Caco-2 (cell line): ENCODE measurements at regions not wholly inside any gene's neighbourhood (a gene's known extent, or its start where the extent isn't known, plus 50 kb on each side); places are given as distances from the start of the nearest gene placed in this dataset.

Source experiments
- BruUV-seq: library from RNA; stranded (reverse); fragments of 400-500 nt; replicated peaks from 2 replicates; lab custom pipeline; 2021; lab: Mats Ljungman, UMichigan
- CTCF ChIA-PET: fragments of 300-600 bp; sonication (Branson Sonifier 250); formaldehyde crosslinking; loops from one replicate; lab custom pipeline; 2022; ENCODE audit warnings: antibody characterized with exemption; lab: Charles Lee
- POLR2A ChIA-PET: fragments of 300-600 bp; sonication (Branson Sonifier 250); formaldehyde crosslinking; loops from one replicate; lab custom pipeline; 2022; ENCODE audit warnings: antibody characterized with exemption; lab: Charles Lee
- DNase-seq, 2 experiments: peaks; one replicate each; pipeline versions ENCODE4 v3.0.0 to v3.0.0-alpha.2; 2020 to 2022
- H3K27me3 ChIP-seq: replicated peaks from 2 replicates; pipeline ENCODE4 v1.6.0; 2011; ENCODE audit warnings: low read length; ENCODE audit not compliant: control insufficient read depth, insufficient read depth
- H3K36me3 ChIP-seq: 2 replicates; pipeline ENCODE4 v1.5.1; 2011; ENCODE audit warnings: low read length; ENCODE audit not compliant: control insufficient read depth, insufficient read depth
- H3K4me1 ChIP-seq: fragments of 250-450 bp; sonication (Bioruptor Pico); 2 replicates; pipeline ENCODE4 v1.5.1; 2020; ENCODE audit warnings: mild to moderate bottlenecking
- H3K4me3 ChIP-seq: 2 replicates; pipeline ENCODE4 v1.5.1; 2011; ENCODE audit warnings: low read depth, mild to moderate bottlenecking, control low read depth, low read length
- H3K9me3 ChIP-seq: fragments of 250-450 bp; sonication (Bioruptor Pico); 2 replicates; pipeline ENCODE4 v1.5.1; 2020; ENCODE audit warnings: mild to moderate bottlenecking, moderate library complexity
- H3K27ac Mint-ChIP-seq: one replicate; pipeline ENCODE4 v1.8.0; 2022; ENCODE audit warnings: mixed read lengths; ENCODE audit not compliant: unreplicated experiment
- H3K27me3 Mint-ChIP-seq: one replicate; pipeline ENCODE4 v1.8.0; 2022; ENCODE audit warnings: mixed read lengths; ENCODE audit not compliant: insufficient read depth, unreplicated experiment
- H3K36me3 Mint-ChIP-seq: one replicate; pipeline ENCODE4 v1.8.0; 2022; ENCODE audit warnings: mild to moderate bottlenecking, mixed read lengths; ENCODE audit not compliant: insufficient read depth, unreplicated experiment
- H3K4me1 Mint-ChIP-seq: one replicate; pipeline ENCODE4 v1.8.0; 2022; ENCODE audit warnings: low read depth, mixed read lengths; ENCODE audit not compliant: unreplicated experiment
- H3K4me3 Mint-ChIP-seq: one replicate; pipeline ENCODE4 v1.8.0; 2022; ENCODE audit warnings: mild to moderate bottlenecking, moderate library complexity, mixed read lengths; ENCODE audit not compliant: unreplicated experiment
- H3K9me3 Mint-ChIP-seq: one replicate; pipeline ENCODE4 v1.8.0; 2022; ENCODE audit warnings: mixed read lengths; ENCODE audit not compliant: unreplicated experiment
- intact Hi-C: fragments of 100-400 bp; cut with micrococcal nuclease; formaldehyde crosslinking; loops from one replicate; pipeline ENCODE4 v1.10.0; 2022; ENCODE audit not compliant: unreplicated experiment
- TF ChIP-seq, protein P1 (sequence below), 2 experiments: fragments of 200-600 bp in 1 of 2; IDR thresholded peaks; 1 replicate in 1 of 2; 2 replicates in 1 of 2; pipeline versions ENCODE4 v1.5.1 to v1.8.0; 2011 to 2022; ENCODE audit warnings: antibody characterized with exemption in 1 of 2, control low read depth in 1 of 2, inconsistent platforms in 1 of 2, low read depth in 1 of 2, low read length in 1 of 2, mild to moderate bottlenecking in 1 of 2, moderate library complexity in 1 of 2; ENCODE audit not compliant: insufficient read depth in 1 of 2, severe bottlenecking in 1 of 2, unreplicated experiment in 1 of 2

DNA sequence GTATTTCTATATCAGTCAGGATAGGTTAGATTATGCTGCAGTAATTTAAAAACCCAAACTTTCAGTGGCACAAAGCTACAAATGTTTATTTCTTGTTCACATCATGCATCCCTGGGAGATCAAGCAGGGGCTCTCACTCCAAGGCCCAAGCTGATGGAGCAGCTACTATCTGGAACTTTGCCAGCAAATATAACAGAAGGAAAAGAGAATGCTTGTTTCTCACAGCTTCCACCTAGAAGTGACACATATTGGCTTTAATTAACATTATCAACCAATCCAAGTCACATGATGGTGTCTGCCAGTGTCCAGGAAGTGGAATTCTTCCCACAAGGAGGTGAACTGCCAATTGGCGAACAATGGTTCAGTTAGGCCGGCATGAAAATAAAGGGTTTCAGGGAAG lies 306.9 kb downstream of the BCL11A start:
- Histone ChIP-seq H3K9me3 (peaks cover 1% of the 10 kb centered on the region; the same call in 1 of the 2 replicates), H3K4me1 (no peaks in the 10 kb centered on the region), H3K36me3 (no peaks in the 10 kb centered on the region), H3K4me3 (no peak overlapping the region), H3K27me3 (no peaks in the 10 kb centered on the region)
- CTCF ChIA-PET = no interaction called here
- Mint-ChIP-seq H3K27ac (no peak overlapping the region), H3K36me3 (no peaks in the 10 kb centered on the region), H3K27me3 (no peaks in the 10 kb centered on the region), H3K4me1 (no peaks in the 10 kb centered on the region), H3K4me3 (no peak overlapping the region), H3K9me3 (peaks cover 8% of the 10 kb centered on the region)
- intact Hi-C loops = no loop called here
- DNase-seq = no peak
- no TSS peak for BruUV-seq
- POLR2A ChIA-PET = no interaction called here
- TF ChIP-seq, protein P1, sequence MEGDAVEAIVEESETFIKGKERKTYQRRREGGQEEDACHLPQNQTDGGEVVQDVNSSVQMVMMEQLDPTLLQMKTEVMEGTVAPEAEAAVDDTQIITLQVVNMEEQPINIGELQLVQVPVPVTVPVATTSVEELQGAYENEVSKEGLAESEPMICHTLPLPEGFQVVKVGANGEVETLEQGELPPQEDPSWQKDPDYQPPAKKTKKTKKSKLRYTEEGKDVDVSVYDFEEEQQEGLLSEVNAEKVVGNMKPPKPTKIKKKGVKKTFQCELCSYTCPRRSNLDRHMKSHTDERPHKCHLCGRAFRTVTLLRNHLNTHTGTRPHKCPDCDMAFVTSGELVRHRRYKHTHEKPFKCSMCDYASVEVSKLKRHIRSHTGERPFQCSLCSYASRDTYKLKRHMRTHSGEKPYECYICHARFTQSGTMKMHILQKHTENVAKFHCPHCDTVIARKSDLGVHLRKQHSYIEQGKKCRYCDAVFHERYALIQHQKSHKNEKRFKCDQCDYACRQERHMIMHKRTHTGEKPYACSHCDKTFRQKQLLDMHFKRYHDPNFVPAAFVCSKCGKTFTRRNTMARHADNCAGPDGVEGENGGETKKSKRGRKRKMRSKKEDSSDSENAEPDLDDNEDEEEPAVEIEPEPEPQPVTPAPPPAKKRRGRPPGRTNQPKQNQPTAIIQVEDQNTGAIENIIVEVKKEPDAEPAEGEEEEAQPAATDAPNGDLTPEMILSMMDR (IDR thresholded peaks at IDR 0.05; ENCODE audit: insufficient read depth in 1 of 2, low read depth in 1 of 2, low read length in 1 of 2, severe bottlenecking in 1 of 2, unreplicated experiment in 1 of 2) = no peak

DNA sequence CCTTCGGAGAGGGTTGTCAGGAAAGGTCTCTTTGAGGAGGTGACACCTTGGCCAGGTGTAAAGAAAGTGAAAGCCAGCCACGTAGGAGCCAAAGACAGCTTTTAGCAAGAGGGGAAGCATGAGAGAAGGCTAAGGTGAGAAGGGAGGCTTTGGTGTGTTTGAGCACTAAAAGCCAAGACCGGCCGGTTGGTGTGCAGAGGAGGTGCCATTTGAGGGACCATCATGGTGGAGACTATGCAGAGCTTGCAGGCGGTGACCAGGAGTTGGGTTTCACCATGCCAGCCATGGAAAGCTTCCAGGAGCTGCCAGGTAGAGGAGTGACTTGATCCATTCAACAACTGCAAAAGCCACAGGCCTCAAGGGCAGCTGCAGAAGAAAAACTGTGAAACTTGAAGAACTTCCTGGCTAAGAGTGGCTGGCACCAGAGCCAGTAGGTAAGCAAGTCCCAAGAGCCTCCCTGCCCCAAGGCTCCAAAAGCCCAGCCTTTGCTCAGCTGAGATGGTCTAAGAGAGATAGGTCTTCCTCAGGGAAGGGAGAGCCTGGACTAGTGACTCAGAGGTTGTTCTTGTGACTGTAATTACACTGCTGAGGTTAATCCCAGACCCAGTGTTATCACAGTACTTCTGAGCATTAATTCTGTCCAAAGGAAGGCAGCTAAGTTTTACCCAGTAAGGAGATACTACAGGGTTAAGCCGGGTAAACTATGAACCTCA lies 319.0 kb downstream of the BCL11A start:
- H3K36me3 Mint-ChIP-seq = no peaks in the 10 kb centered on the region
- TF ChIP-seq, protein P1 (IDR thresholded peaks at IDR 0.05; ENCODE audit: insufficient read depth in 1 of 2, low read depth in 1 of 2, low read length in 1 of 2, severe bottlenecking in 1 of 2, unreplicated experiment in 1 of 2) = no peak
- intact Hi-C loops = no loop called here
- no peaks in the 10 kb centered on the region for H3K27me3 Mint-ChIP-seq
- Histone ChIP-seq H3K4me3 (no peak overlapping the region), H3K9me3 (peaks cover 21% of the 10 kb centered on the region; the same call in 1 of the 2 replicates), H3K36me3 (no peaks in the 10 kb centered on the region), H3K27me3 (no peaks in the 10 kb centered on the region), H3K4me1 (no peaks in the 10 kb centered on the region)
- no peak overlapping the region for H3K4me3 Mint-ChIP-seq
- BruUV-seq = no TSS peak
- peaks cover 25% of the 10 kb centered on the region for H3K9me3 Mint-ChIP-seq
- DNase-seq = no peak
- no peaks in the 10 kb centered on the region for H3K4me1 Mint-ChIP-seq
- ChIA-PET POLR2A (no interaction called here), CTCF (no interaction called here)
- H3K27ac Mint-ChIP-seq = no peak overlapping the region

DNA sequence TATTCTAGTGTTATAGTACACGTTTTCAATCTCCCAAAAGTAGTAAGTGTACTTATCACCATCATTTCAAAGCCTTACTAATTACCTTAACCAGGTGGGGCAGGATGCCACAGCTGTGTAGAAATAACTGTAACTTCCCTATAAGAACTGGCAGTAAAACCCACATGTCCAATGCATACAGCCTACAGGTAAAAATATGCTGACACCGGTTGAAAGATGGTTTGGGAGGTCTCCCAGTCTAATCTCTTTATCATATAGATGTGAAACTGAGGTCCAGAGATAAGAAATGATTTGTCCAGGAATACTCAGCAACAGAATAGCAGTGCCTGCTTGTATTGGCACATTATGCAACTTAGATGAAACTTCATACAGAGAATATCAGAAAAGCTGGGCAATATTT lies 322.9 kb downstream of the BCL11A start:
- POLR2A ChIA-PET = no interaction called here

More for the DNA sequence above, 322.9 kb downstream of the BCL11A start:
- H3K36me3 Mint-ChIP-seq = no peaks in the 10 kb centered on the region
- no peak overlapping the region for H3K27ac Mint-ChIP-seq
- H3K4me1 Mint-ChIP-seq = no peaks in the 10 kb centered on the region
- Histone ChIP-seq H3K27me3 (no peaks in the 10 kb centered on the region), H3K4me1 (no peaks in the 10 kb centered on the region), H3K9me3 (peaks cover 21% of the 10 kb centered on the region; the same call in 1 of the 2 replicates), H3K36me3 (no peaks in the 10 kb centered on the region), H3K4me3 (no peak overlapping the region)
- DNase-seq = no peak
- CTCF ChIA-PET = no interaction called here
- no peaks in the 10 kb centered on the region for H3K27me3 Mint-ChIP-seq
- intact Hi-C loops = no loop called here
- H3K9me3 Mint-ChIP-seq = peaks cover 25% of the 10 kb centered on the region
- no TSS peak for BruUV-seq
- TF ChIP-seq, protein P1 (IDR thresholded peaks at IDR 0.05; ENCODE audit: insufficient read depth in 1 of 2, low read depth in 1 of 2, low read length in 1 of 2, severe bottlenecking in 1 of 2, unreplicated experiment in 1 of 2) = no peak
- H3K4me3 Mint-ChIP-seq = no peak overlapping the region
